ENCODE measurements at regions not wholly inside any gene's neighbourhood (a gene's known extent, or its start where the extent isn't known, plus 50 kb on each side); places are given as distances from the start of the nearest gene placed in this dataset.

DNA sequence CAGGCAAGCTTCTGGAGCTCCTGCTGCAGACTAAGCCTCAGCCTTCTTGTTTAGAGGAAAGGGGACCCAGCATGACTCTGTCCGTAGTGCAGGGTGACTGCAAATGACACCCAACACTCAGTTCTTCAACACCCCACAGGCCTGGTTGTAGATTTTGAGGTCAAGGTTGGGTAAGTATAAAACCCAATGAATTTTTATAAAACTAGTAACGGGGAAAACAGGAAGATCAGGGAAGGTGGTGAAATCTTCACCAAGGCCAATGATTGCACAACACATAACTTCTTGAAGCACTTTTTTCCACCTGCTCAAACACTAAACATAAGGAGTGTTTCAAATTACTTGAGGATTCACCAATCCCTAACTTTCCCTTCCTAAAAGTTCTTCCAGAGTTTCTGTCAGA, 89.4 kb upstream of the JAK1 start:
- Histone ChIP-seq H3K36me3 (peaks cover 31% of the 10 kb centered on the region), H3K27ac (no peak overlapping the region), H3K27me3 (ENCODE audit: insufficient read depth, low read depth, severe bottlenecking) (no peaks in the 10 kb centered on the region), H3K9me3 (ENCODE audit: severe bottlenecking) (no peaks in the 10 kb centered on the region), H3K4me3 (ENCODE audit: low read depth, low read length) (no peak overlapping the region)
- no peak for DNase-seq
- no peak for TF ChIP-seq CTCF (IDR thresholded peaks at IDR 0.05; ENCODE audit: low read depth, low read length)

DNA sequence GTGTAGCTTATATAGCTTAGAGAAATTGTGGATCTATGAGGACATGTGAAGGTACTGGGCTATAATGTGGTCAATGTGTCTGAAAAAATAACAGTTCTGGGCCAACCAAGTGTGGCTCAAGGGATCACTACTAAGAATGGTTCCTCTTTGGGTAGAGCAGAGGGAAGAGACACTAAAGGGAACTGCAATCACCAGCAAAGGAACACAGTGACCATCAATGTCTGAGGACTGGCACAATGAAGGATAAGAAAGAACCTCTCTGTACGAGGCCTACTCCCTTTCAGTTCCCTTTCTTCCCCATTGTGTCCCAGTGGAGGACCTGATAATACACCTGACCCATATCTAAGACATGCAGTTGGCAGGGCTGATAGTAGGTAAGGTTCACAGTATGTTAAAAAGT, 89.9 kb upstream of the JAK1 start:
- no peak for DNase-seq
- peaks cover 31% of the 10 kb centered on the region for H3K36me3 ChIP-seq
- no peak overlapping the region for H3K27ac ChIP-seq
- no peaks in the 10 kb centered on the region for H3K27me3 ChIP-seq (ENCODE audit: insufficient read depth, low read depth, severe bottlenecking)
- H3K9me3 ChIP-seq (ENCODE audit: severe bottlenecking), result no peaks in the 10 kb centered on the region
- no peak overlapping the region for H3K4me3 ChIP-seq (ENCODE audit: low read depth, low read length)
- TF ChIP-seq CTCF (IDR thresholded peaks at IDR 0.05; ENCODE audit: low read depth, low read length), result no peak

- no peaks in the 10 kb centered on the region for H3K9me3 ChIP-seq (ENCODE audit: severe bottlenecking)
- TF ChIP-seq CTCF (IDR thresholded peaks at IDR 0.05; ENCODE audit: low read depth, low read length), result no peak
- H3K27me3 ChIP-seq (ENCODE audit: insufficient read depth, low read depth, severe bottlenecking), result no peaks in the 10 kb centered on the region
- H3K27ac ChIP-seq, result no peak overlapping the region
- H3K36me3 ChIP-seq, result peaks cover 31% of the 10 kb centered on the region
- DNase-seq, result no peak
- H3K4me3 ChIP-seq (ENCODE audit: low read depth, low read length), result no peak overlapping the region
Observed at GRCh38 chr1:65056866-65057265, 90.5 kb upstream of the JAK1 start.

- H3K36me3 ChIP-seq, result peaks cover 40% of the 10 kb centered on the region
- H3K27ac ChIP-seq, result no peak overlapping the region
- no peak for TF ChIP-seq CTCF (IDR thresholded peaks at IDR 0.05; ENCODE audit: low read depth, low read length)
- no peaks in the 10 kb centered on the region for H3K27me3 ChIP-seq (ENCODE audit: insufficient read depth, low read depth, severe bottlenecking)
- no peaks in the 10 kb centered on the region for H3K9me3 ChIP-seq (ENCODE audit: severe bottlenecking)
- no peak overlapping the region for H3K4me3 ChIP-seq (ENCODE audit: low read depth, low read length)
- DNase-seq, result no peak
Observed at GRCh38 chr1:65059930-65060538, 88.0 kb upstream of the AK4 start.

DNA sequence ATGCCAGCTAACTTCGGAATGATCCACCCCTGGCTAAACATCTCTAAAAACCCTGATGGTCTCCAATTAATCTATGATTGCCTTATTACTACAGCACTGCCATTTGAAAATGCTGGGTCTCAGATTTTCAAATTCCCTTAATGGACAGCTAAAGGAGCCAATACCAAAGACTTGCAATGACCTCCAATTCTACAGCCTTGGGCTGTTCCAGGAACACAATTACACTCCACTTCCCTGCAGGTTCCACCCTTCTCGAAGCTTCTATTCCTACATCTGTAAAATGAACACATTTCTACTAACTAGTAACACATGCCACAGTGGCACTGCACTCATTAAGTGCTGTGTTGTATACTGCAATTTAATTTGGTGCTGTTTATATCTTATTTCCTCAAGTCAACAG, 85.7 kb upstream of the AK4 start:
- DNase-seq, result no peak
- H3K27ac ChIP-seq, result no peak overlapping the region
- peaks cover 24% of the 10 kb centered on the region for H3K36me3 ChIP-seq
- no peaks in the 10 kb centered on the region for H3K27me3 ChIP-seq (ENCODE audit: insufficient read depth, low read depth, severe bottlenecking)
- no peak for TF ChIP-seq CTCF (IDR thresholded peaks at IDR 0.05; ENCODE audit: low read depth, low read length)
- H3K9me3 ChIP-seq (ENCODE audit: severe bottlenecking), result no peaks in the 10 kb centered on the region
- no peak overlapping the region for H3K4me3 ChIP-seq (ENCODE audit: low read depth, low read length)

- DNase-seq, result no peak
- TF ChIP-seq CTCF (IDR thresholded peaks at IDR 0.05; ENCODE audit: low read depth, low read length), result peak; percentile 30; the same call in 1 of the 2 replicates
- no peaks in the 10 kb centered on the region for H3K9me3 ChIP-seq (ENCODE audit: severe bottlenecking)
- H3K27me3 ChIP-seq (ENCODE audit: insufficient read depth, low read depth, severe bottlenecking), result no peaks in the 10 kb centered on the region
- no peak overlapping the region for H3K27ac ChIP-seq
- peaks cover 18% of the 10 kb centered on the region for H3K36me3 ChIP-seq
- no peak overlapping the region for H3K4me3 ChIP-seq (ENCODE audit: low read depth, low read length)
Observed at GRCh38 chr1:65063025-65063424, 85.0 kb upstream of the AK4 start.

All from WERI-Rb-1 (cell line).